ENCODE measurements at regions not wholly inside any gene's neighbourhood (a gene's known extent, or its start where the extent isn't known, plus 50 kb on each side); places are given as distances from the start of the nearest gene placed in this dataset.

DNA sequence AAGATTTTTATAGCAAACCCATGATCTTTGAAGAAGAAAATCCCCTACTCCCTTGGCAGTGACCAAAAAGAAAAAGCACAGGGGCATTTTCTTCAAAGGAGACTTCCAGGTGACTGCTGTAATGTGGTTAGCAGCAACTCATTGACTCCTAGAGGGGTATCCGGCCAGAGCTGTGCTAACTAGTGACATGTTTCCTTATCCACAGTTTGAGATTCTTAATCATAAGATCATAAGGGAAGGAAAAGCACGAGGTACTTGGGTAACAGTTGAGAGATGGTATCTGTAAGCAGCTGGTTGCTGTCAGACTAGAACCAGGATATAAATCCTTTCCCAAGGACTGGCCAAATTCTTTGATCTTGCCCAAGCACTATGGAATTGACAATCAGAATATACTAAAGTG, 124.7 kb downstream of the MREG start:
- TF ChIP-seq CTCF (IDR thresholded peaks at IDR 0.05; ENCODE audit: low read length) (no peak), EZH2 (IDR thresholded peaks at IDR 0.05; ENCODE audit: borderline replicate concordance, low read length) (no peak)
